Fibroblast of skin of back (primary cell): ENCODE measurements at regions not wholly inside any gene's neighbourhood (a gene's known extent, or its start where the extent isn't known, plus 50 kb on each side); places are given as distances from the start of the nearest gene placed in this dataset.
"Not testable (repeated sequence)": the region's sequence is repeated elsewhere in the genome, so short reads cannot be mapped to it uniquely, and the experiment has no call there.

Experiments used
- DNase-seq: peaks from one replicate; pipeline ENCODE4 v3.0.0-alpha.2; 2013

GRCh38 chr21:17196623-17197022, 316.2 kb upstream of the CXADR start:
- no peak for DNase-seq

- DNase-seq, result no peak
Measured at GRCh38 chr21:17197996-17198395, 314.8 kb upstream of the CXADR start.

- DNase-seq, result no peak
Measured at GRCh38 chr21:17200250-17200649, 312.6 kb upstream of the CXADR start.

- DNase-seq, result no peak
Measured at GRCh38 chr21:17201741-17202260, 311.0 kb upstream of the CXADR start.

- DNase-seq, result no peak
Measured at GRCh38 chr21:17214801-17215200, 298.0 kb upstream of the CXADR start.

GRCh38 chr21:17219050-17219449, 293.8 kb upstream of the CXADR start:
- not testable (repeated sequence) for DNase-seq

- no peak for DNase-seq
Measured at GRCh38 chr21:17231124-17231523, 281.7 kb upstream of the CXADR start.

- no peak for DNase-seq
Measured at GRCh38 chr21:17231771-17232170, 281.1 kb upstream of the CXADR start.

GRCh38 chr21:17238468-17238867, 274.4 kb upstream of the CXADR start:
- no peak for DNase-seq

GRCh38 chr21:17250778-17251241, 262.0 kb upstream of the CXADR start:
- DNase-seq, result no peak

- no peak for DNase-seq
Measured at GRCh38 chr21:17257784-17258183, 255.1 kb upstream of the CXADR start.

- DNase-seq, result no peak
Measured at GRCh38 chr21:17264182-17264581, 248.7 kb upstream of the CXADR start.

GRCh38 chr21:17269760-17270159, 243.1 kb upstream of the CXADR start:
- DNase-seq, result no peak

GRCh38 chr21:17270229-17270628, 242.6 kb upstream of the CXADR start:
- peak; percentile 46 for DNase-seq

GRCh38 chr21:17279663-17280062, 233.2 kb upstream of the CXADR start:
- DNase-seq, result no peak

GRCh38 chr21:17293016-17293562, 219.8 kb upstream of the CXADR start:
- DNase-seq, result not testable (repeated sequence)

- DNase-seq, result no peak
Measured at GRCh38 chr21:17295997-17296396, 216.8 kb upstream of the CXADR start.

- not testable (repeated sequence) for DNase-seq
Measured at GRCh38 chr21:17299576-17299975, 213.3 kb upstream of the CXADR start.

- DNase-seq, result not testable (repeated sequence)
Measured at GRCh38 chr21:17327715-17328114, 185.1 kb upstream of the CXADR start.

GRCh38 chr21:17334484-17334883, 178.4 kb upstream of the CXADR start:
- no peak for DNase-seq

- no peak for DNase-seq
Measured at GRCh38 chr21:17340081-17340480, 172.8 kb upstream of the CXADR start.

GRCh38 chr21:17343055-17343454, 169.8 kb upstream of the CXADR start:
- DNase-seq, result peak; percentile 22

- no peak for DNase-seq
Measured at GRCh38 chr21:17348357-17348756, 164.5 kb upstream of the CXADR start.

GRCh38 chr21:17348849-17349248, 164.0 kb upstream of the CXADR start:
- DNase-seq, result no peak

- no peak for DNase-seq
Measured at GRCh38 chr21:17351766-17352165, 161.1 kb upstream of the CXADR start.
